ENCODE measurements at regions not wholly inside any gene's neighbourhood (a gene's known extent, or its start where the extent isn't known, plus 50 kb on each side); places are given as distances from the start of the nearest gene placed in this dataset.

GRCh38 chr12:24560192-24560775 is 388.6 kb downstream of the BCAT1 start:
- no peak overlapping the region for H3K4me3 ChIP-seq (ENCODE audit: low read depth, low read length)
- TF ChIP-seq POLR2A (IDR thresholded peaks at IDR 0.05; ENCODE audit: extremely low read depth, insufficient read length): no peak
- no peak for TF ChIP-seq CTCF (IDR thresholded peaks at IDR 0.05; ENCODE audit: low read depth, low read length)
- TF ChIP-seq, protein P1, sequence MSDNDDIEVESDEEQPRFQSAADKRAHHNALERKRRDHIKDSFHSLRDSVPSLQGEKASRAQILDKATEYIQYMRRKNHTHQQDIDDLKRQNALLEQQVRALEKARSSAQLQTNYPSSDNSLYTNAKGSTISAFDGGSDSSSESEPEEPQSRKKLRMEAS (IDR thresholded peaks at IDR 0.05; ENCODE audit: low read depth, low read length): no peak
- no peak for TF ChIP-seq MYC (IDR thresholded peaks at IDR 0.05; ENCODE audit: low read depth, low read length)
- no peak for DNase-seq (ENCODE audit: low read depth)

DNA sequence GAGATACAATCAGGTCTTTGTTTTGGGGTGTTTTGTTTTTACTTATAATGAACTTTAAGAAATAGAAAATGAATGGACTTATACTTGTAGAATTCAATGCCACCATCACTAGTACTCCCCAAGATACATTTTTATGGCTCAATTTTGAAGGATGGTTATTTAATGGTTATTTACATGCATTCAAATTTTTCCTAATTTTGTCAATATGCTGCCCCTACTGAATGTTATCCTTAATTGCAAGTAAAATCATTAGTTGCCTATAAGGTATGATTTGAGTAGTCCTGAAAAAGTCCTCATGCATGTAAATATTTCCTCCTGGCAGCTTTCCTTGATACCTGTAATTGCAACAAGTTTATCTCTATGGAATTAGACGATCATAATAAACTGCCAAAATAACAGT is 391.2 kb downstream of the BCAT1 start:
- TF ChIP-seq, protein P1 (IDR thresholded peaks at IDR 0.05; ENCODE audit: low read depth, low read length): no peak
- TF ChIP-seq CTCF (IDR thresholded peaks at IDR 0.05; ENCODE audit: low read depth, low read length) (no peak), POLR2A (IDR thresholded peaks at IDR 0.05; ENCODE audit: extremely low read depth, insufficient read length) (no peak), MYC (IDR thresholded peaks at IDR 0.05; ENCODE audit: low read depth, low read length) (no peak)
- no peak overlapping the region for H3K4me3 ChIP-seq (ENCODE audit: low read depth, low read length)

GRCh38 chr12:24555730-24556129 is 393.2 kb downstream of the BCAT1 start:
- DNase-seq (ENCODE audit: low read depth): no peak
- TF ChIP-seq POLR2A (IDR thresholded peaks at IDR 0.05; ENCODE audit: extremely low read depth, insufficient read length) (no peak), MYC (IDR thresholded peaks at IDR 0.05; ENCODE audit: low read depth, low read length) (no peak), CTCF (IDR thresholded peaks at IDR 0.05; ENCODE audit: low read depth, low read length) (no peak)
- TF ChIP-seq, protein P1 (IDR thresholded peaks at IDR 0.05; ENCODE audit: low read depth, low read length): no peak

More for the DNA sequence above, 391.2 kb downstream of the BCAT1 start:
- no peak for DNase-seq (ENCODE audit: low read depth)

GRCh38 chr12:24554612-24555295 is 394.1 kb downstream of the BCAT1 start:
- H3K4me3 ChIP-seq (ENCODE audit: low read depth, low read length): no peak overlapping the region
- DNase-seq (ENCODE audit: low read depth): no peak
- TF ChIP-seq, protein P1 (IDR thresholded peaks at IDR 0.05; ENCODE audit: low read depth, low read length): no peak
- TF ChIP-seq CTCF (IDR thresholded peaks at IDR 0.05; ENCODE audit: low read depth, low read length) (no peak), MYC (IDR thresholded peaks at IDR 0.05; ENCODE audit: low read depth, low read length) (no peak), POLR2A (IDR thresholded peaks at IDR 0.05; ENCODE audit: extremely low read depth, insufficient read length) (no peak)

More at GRCh38 chr12:24555730-24556129, 393.2 kb downstream of the BCAT1 start:
- H3K4me3 ChIP-seq (ENCODE audit: low read depth, low read length): no peak overlapping the region

GRCh38 chr12:24553259-24553658 is 395.6 kb downstream of the BCAT1 start:
- no peak overlapping the region for H3K4me3 ChIP-seq (ENCODE audit: low read depth, low read length)
- TF ChIP-seq CTCF (IDR thresholded peaks at IDR 0.05; ENCODE audit: low read depth, low read length) (no peak), MYC (IDR thresholded peaks at IDR 0.05; ENCODE audit: low read depth, low read length) (no peak), POLR2A (IDR thresholded peaks at IDR 0.05; ENCODE audit: extremely low read depth, insufficient read length) (no peak)
- TF ChIP-seq, protein P1 (IDR thresholded peaks at IDR 0.05; ENCODE audit: low read depth, low read length): no peak
- DNase-seq (ENCODE audit: low read depth): no peak

All from NB4 (cell line).